Body of pancreas (tissue), 4 donors: ENCODE measurements at regions not wholly inside any gene's neighbourhood (a gene's known extent, or its start where the extent isn't known, plus 50 kb on each side); places are given as distances from the start of the nearest gene placed in this dataset.

Source experiments
- ATAC-seq: fragments of 150-250 bp; one replicate; pipeline ENCODE4 v1.9.1; 2016
- DNase-seq, 4 donors: peaks; one replicate each; pipeline ENCODE4 v3.0.0-alpha.2; 2019
- H3K27ac ChIP-seq, 4 donors: fragments of 200-600 bp; sonication (generic); 1 replicate in 3 of 4; 2 replicates in 1 of 4; pipeline versions ENCODE4 v1.5.1 to v1.6.1; 2016 to 2019; ENCODE audit warnings: mild to moderate bottlenecking in 1 of 4, mixed read lengths in 1 of 4, moderate library complexity in 1 of 4
- H3K27me3 ChIP-seq, 2 donors: fragments of 200-600 bp; sonication (generic); one replicate each; pipeline ENCODE4 v1.6.0; 2016; ENCODE audit warnings: mild to moderate bottlenecking in 1 of 2
- H3K36me3 ChIP-seq, 2 donors: fragments of 200-600 bp; sonication (generic); replicated peaks in 1 of 2; 2 replicates each; pipeline ENCODE4 v1.5.1; 2016; ENCODE audit warnings: low read depth in 2 of 2; ENCODE audit not compliant: insufficient read depth in 1 of 2
- H3K4me1 ChIP-seq: fragments of 200-600 bp; sonication (generic); one replicate; pipeline ENCODE4 v1.6.0; 2016
- H3K4me3 ChIP-seq, 2 donors: fragments of 200-600 bp; sonication (generic); 1 replicate in 1 of 2; 2 replicates in 1 of 2; pipeline ENCODE4 v1.5.1; 2016 to 2019
- H3K9me3 ChIP-seq, 3 donors: fragments of 200-600 bp; sonication (generic); 1 replicate in 2 of 3; 2 replicates in 1 of 3; pipeline ENCODE4 v1.5.1; 2016
- POLR2A ChIP-seq, 3 donors: fragments of 450-650 bp; IDR thresholded peaks; one replicate each; pipeline ENCODE4 v1.6.1; 2016; ENCODE audit warnings: antibody characterized with exemption in 3 of 3, mild to moderate bottlenecking in 2 of 3
- WGBS, 2 donors: methylation state at CpG; one replicate each; pipeline ENCODE4 v1.1.5; 2017; 5-methylcytosine and 5-hydroxymethylcytosine counted together
- intact Hi-C: fragments of 100-400 bp; cut with DNase I; formaldehyde crosslinking; loops from one replicate; pipeline ENCODE4 v1.15.1; 2023
- TF ChIP-seq, protein P1 (sequence below), 7 experiments: fragments of 450-650 bp in 4 of 7; fragments of 200-600 bp in 3 of 7; sonication (generic) in 3 of 7; IDR thresholded peaks; one replicate each; pipeline ENCODE4 v1.5.1; 2016 to 2019; ENCODE audit warnings: antibody characterized with exemption in 7 of 7

DNA sequence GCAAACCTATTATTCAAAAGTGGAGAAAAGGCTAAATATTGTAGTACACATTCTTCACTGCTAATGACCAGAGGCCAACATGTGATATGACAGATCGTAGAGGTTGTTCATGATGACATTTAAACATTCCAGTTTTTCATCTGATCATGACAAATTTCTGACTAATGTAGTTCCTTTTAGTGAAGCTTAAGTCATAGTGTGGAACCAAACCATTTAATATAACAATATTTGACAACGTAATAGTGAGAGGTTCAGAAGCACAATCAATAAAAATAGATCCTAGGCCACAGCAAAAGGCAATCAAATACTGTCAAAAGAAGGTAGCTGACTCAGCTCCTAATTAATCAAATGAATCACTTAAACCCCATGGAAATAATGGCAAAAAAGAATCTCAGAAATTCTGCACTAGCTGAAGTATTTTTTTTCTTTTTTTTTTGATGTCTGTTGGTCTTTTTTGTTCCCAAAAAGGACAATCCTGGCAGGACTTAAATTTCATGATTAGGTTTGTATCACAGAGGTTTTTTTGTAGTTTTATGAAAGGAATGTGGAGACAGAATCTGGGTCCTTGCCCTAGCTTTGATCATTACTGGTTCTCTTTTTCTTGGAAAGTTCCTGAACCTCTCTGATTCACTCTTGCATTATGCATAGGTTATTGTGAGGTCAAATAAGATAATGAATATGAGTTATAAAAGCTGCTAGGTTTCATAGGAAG, 795.0 kb downstream of the DTWD2 start:
- DNase-seq: no peak
- no peak overlapping the region for H3K27ac ChIP-seq
- no peak for TF ChIP-seq POLR2A (IDR thresholded peaks at IDR 0.05)
- TF ChIP-seq, protein P1, sequence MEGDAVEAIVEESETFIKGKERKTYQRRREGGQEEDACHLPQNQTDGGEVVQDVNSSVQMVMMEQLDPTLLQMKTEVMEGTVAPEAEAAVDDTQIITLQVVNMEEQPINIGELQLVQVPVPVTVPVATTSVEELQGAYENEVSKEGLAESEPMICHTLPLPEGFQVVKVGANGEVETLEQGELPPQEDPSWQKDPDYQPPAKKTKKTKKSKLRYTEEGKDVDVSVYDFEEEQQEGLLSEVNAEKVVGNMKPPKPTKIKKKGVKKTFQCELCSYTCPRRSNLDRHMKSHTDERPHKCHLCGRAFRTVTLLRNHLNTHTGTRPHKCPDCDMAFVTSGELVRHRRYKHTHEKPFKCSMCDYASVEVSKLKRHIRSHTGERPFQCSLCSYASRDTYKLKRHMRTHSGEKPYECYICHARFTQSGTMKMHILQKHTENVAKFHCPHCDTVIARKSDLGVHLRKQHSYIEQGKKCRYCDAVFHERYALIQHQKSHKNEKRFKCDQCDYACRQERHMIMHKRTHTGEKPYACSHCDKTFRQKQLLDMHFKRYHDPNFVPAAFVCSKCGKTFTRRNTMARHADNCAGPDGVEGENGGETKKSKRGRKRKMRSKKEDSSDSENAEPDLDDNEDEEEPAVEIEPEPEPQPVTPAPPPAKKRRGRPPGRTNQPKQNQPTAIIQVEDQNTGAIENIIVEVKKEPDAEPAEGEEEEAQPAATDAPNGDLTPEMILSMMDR (IDR thresholded peaks at IDR 0.05): no peak
- no peaks in the 10 kb centered on the region for H3K27me3 ChIP-seq
- intact Hi-C loops: no loop called here
- H3K9me3 ChIP-seq: no peaks in the 10 kb centered on the region
- H3K36me3 ChIP-seq: no peaks in the 10 kb centered on the region
- no peak for ATAC-seq
- H3K4me1 ChIP-seq: no peaks in the 10 kb centered on the region
- 22 to 36% methylated on average over 2 of the region's 2 CpGs for WGBS, 2 donors
- H3K4me3 ChIP-seq: no peak overlapping the region

GRCh38 chr5:118185018-118185417, 803.3 kb downstream of the DTWD2 start:
- intact Hi-C loops: no loop called here
- DNase-seq: no peak
- WGBS, 2 donors: 54 to 61% methylated on average over 3 of the region's 3 CpGs

DNA sequence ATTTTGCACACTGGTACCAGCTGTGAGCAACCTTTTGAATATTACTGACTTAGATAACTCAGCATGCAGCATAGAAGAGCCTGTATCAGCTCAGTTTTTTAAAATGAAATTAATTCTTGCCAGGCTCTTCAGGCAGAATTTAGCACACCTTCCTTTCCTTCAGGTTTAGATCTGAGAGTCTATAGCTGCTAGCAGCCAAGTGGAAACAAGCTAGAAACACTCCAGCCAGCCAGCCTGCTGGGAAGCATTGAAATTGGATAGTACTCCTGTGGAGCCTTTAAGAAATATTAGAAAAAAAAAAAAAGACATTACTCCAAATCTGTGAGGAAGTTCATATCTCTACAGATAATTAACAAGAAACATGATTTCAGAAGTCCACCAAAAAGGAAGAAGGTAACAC, 812.2 kb downstream of the DTWD2 start:
- intact Hi-C loops: no loop called here
- TF ChIP-seq, protein P1 (IDR thresholded peaks at IDR 0.05): no peak
- no peak for TF ChIP-seq POLR2A (IDR thresholded peaks at IDR 0.05)
- H3K4me3 ChIP-seq: no peak overlapping the region
- H3K27me3 ChIP-seq: peaks cover 0 to under 1% of the 10 kb centered on the region in 2 donors
- DNase-seq: no peak
- no peak for ATAC-seq
- H3K27ac ChIP-seq: no peak overlapping the region
- no peaks in the 10 kb centered on the region for H3K4me1 ChIP-seq
- H3K9me3 ChIP-seq: no peaks in the 10 kb centered on the region
- H3K36me3 ChIP-seq: no peaks in the 10 kb centered on the region

More at GRCh38 chr5:118185018-118185417, 803.3 kb downstream of the DTWD2 start:
- Histone ChIP-seq H3K27ac (no peak overlapping the region), H3K36me3 (no peaks in the 10 kb centered on the region), H3K4me1 (no peaks in the 10 kb centered on the region), H3K9me3 (no peaks in the 10 kb centered on the region), H3K4me3 (no peak overlapping the region), H3K27me3 (no peaks in the 10 kb centered on the region)
- TF ChIP-seq POLR2A (IDR thresholded peaks at IDR 0.05): no peak
- TF ChIP-seq, protein P1 (IDR thresholded peaks at IDR 0.05): no peak
- ATAC-seq: no peak

DNA sequence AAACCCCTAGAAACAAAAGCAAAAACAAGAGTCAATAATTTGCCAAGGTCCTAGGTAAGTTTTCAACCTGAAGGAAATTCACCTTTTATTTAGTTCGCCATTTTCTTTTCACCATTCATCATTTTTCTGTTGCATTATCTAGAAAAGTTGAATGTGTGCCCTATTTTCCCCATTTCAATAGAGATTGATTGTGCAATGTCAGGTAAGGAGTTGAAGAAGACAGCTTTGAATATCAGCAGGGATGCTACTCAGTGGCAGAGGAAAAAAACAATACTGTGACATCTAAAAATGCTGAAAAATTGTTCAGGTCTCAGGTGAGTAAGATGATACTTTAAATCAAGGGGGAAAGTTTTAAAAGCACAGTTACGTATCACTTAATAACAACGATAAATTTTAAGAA, 813.7 kb downstream of the DTWD2 start:
- DNase-seq: no peak
- Histone ChIP-seq H3K9me3 (no peaks in the 10 kb centered on the region), H3K27ac (no peak overlapping the region), H3K36me3 (no peaks in the 10 kb centered on the region), H3K4me1 (no peaks in the 10 kb centered on the region), H3K27me3 (peaks cover 0 to 4% of the 10 kb centered on the region in 2 donors), H3K4me3 (no peak overlapping the region)
- WGBS, 2 donors: 48 to 77% methylated on average over 3 of the region's 3 CpGs
- intact Hi-C loops: no loop called here
- TF ChIP-seq, protein P1 (IDR thresholded peaks at IDR 0.05): no peak
- no peak for TF ChIP-seq POLR2A (IDR thresholded peaks at IDR 0.05)
- no peak for ATAC-seq

GRCh38 chr5:118173340-118173739, 815.0 kb downstream of the DTWD2 start:
- no peak overlapping the region for H3K4me3 ChIP-seq
- no peaks in the 10 kb centered on the region for H3K4me1 ChIP-seq
- intact Hi-C loops: no loop called here
- WGBS, 2 donors: 75 to 86% methylated on average over 5 of the region's 5 CpGs
- ATAC-seq (no peak), DNase-seq (no peak)
- TF ChIP-seq POLR2A (IDR thresholded peaks at IDR 0.05): no peak
- TF ChIP-seq, protein P1 (IDR thresholded peaks at IDR 0.05): no peak
- H3K9me3 ChIP-seq: no peaks in the 10 kb centered on the region
- peaks cover 0 to 4% of the 10 kb centered on the region in 2 donors for H3K27me3 ChIP-seq
- no peak overlapping the region for H3K27ac ChIP-seq
- no peaks in the 10 kb centered on the region for H3K36me3 ChIP-seq
